ENCODE measurements at regions not wholly inside any gene's neighbourhood (a gene's known extent, or its start where the extent isn't known, plus 50 kb on each side); places are given as distances from the start of the nearest gene placed in this dataset.
"Not testable (repeated sequence)": the region's sequence is repeated elsewhere in the genome, so short reads cannot be mapped to it uniquely, and the experiment has no call there.

DNA sequence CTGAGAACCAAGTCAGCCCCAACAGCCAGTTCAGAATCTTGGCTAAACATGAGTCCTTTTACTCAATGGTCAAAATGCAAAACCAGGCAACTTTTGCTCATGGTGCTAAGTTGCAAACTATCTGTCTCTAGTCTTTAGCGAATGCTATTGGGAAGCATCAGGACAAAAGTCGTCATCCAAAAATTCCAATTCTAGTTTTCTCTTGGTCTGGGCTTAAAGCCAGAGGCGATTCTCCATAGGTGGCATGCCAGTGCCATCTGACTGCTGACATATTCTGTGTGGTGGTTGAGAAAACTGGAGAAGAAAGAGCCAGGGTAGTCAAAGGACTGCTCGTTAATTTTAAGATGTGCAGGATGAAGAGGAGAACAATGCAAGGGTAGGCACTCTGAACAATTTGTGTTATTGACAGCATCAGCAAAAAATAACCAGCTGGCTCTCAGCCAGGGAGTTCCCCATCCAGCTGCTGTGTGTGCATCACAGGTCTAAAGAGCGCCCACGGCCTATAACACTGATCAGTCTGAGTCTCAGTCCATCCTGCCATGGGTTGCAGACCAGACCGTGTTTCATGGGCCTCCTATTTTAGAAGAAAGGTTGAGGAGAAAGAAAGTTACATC is 313.6 kb downstream of the ALDH8A1 start:
- H3K4me3 ChIP-seq (replicated peaks in 1 of 2; ENCODE audit: low read depth in 2 of 2, low read length in 2 of 2): no peak overlapping the region
- TF ChIP-seq CTCF (IDR thresholded peaks at IDR 0.05; ENCODE audit: low read depth, low read length): no peak
- no peak for DNase-seq (ENCODE audit: low read depth in 2 of 2)

DNA sequence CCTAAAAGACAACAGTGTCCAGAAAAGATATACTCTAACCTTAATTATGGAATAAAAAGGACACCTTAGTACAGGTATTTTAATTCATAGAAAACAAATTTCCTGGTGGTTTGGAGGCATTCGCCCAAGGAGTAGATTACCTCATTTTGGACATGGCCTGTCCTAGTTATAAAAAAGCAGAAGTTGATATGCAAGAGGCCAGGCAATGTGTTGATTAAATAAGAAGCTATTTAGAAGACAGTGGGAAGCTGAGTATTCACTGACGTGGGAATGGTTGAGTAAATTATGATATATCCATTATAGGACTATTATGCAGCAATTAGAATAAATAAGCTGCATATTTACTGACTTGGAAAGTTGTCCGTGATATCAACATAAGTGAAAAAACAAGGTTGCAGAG is 314.9 kb downstream of the ALDH8A1 start:
- no peak for DNase-seq (ENCODE audit: low read depth in 2 of 2)
- H3K4me3 ChIP-seq (replicated peaks in 1 of 2; ENCODE audit: low read depth in 2 of 2, low read length in 2 of 2): no peak overlapping the region
- no peak for TF ChIP-seq CTCF (IDR thresholded peaks at IDR 0.05; ENCODE audit: low read depth, low read length)

GRCh38 chr6:134634466-134634865 is 315.4 kb downstream of the ALDH8A1 start:
- no peak for DNase-seq (ENCODE audit: low read depth in 2 of 2)
- no peak overlapping the region for H3K4me3 ChIP-seq (replicated peaks in 1 of 2; ENCODE audit: low read depth in 2 of 2, low read length in 2 of 2)
- no peak for TF ChIP-seq CTCF (IDR thresholded peaks at IDR 0.05; ENCODE audit: low read depth, low read length)

DNA sequence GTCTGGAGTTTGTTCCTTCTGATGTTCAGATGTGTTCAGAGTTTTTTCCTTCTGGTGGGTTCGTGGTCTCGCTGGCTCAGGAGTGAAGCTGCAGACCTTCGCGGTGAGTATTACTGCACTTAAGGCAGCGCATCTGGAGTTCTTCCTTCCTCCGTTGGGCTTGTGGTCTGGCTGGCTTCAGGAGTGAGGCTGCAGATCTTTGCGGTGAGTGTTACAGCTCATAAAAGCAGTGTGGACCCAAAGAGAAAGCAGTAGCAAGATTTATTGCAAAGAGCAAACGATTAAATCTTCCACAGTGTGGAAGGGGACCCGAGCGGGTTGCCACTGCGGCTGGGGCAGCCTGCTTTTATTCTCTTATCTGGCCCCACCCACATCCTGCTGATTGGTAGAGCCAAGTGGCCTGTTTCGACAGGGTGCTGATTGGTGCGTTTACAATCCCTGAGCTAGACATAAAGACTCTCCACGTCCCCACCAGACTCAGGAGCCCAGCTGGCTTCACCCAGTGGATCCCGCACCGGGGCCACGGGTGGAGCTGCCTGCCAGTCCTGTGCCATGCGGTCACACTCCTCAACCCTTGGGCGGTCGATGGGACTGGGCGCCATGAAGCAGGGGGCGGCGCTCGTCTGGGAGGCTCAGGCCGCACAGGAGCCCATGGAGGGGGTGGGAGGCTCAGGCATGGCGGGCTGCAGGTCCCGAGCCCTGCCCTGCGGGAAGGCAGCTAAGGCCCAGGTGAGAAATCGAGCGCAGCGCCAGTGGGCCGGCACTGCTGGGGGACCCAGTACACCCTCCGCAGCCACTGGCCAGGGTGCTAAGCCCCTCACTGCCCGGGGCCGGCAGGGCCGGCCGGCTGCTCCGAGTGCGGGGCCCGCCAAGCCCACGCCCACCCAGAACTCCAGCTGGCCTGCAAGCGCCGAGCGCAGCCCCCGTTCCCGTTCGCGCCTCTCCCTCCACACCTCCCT is 315.3 kb upstream of the SGK1 start:
- not testable (repeated sequence) for H3K4me3 ChIP-seq (replicated peaks in 1 of 2; ENCODE audit: low read depth in 2 of 2, low read length in 2 of 2); DNase-seq (ENCODE audit: low read depth in 2 of 2)

GRCh38 chr6:134632024-134632423 is 314.1 kb upstream of the SGK1 start:
- TF ChIP-seq CTCF (IDR thresholded peaks at IDR 0.05; ENCODE audit: low read depth, low read length): no peak
- H3K4me3 ChIP-seq (replicated peaks in 1 of 2; ENCODE audit: low read depth in 2 of 2, low read length in 2 of 2): no peak overlapping the region
- DNase-seq (ENCODE audit: low read depth in 2 of 2): no peak

- no peak overlapping the region for H3K4me3 ChIP-seq (replicated peaks in 1 of 2; ENCODE audit: low read depth in 2 of 2, low read length in 2 of 2)
- no peak for DNase-seq (ENCODE audit: low read depth in 2 of 2)
- no peak for TF ChIP-seq CTCF (IDR thresholded peaks at IDR 0.05; ENCODE audit: low read depth, low read length)
These were observed 313.5 kb upstream of the SGK1 start for GRCh38 chr6:134631398-134631924.

DNA sequence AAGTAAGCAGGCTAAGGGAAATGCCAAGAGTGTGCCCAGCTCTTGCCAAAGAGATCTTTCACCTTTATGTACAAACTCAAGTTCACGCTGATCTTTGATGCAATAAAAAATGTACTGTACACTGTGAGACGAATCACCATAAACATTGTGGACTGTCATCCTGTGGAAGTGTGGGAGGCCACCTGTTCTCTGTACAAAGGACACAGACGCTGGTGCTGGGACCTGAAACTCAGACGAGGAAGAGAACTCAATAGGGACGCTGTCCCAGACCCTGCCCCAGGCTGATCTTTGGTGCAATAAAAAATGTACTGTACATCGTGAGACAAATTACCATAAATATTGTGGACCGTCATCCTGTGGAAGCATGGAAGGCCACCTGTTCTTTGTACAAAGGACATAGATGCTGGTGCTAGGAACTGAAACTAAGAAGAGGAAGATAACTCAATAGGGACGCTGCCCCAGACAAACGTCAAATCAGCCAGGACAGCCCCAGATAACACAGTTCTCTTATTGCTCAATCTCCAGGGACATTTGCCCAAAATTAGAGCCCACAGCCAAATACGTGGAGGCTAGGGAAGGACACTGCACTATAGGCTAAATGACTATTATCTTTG is 312.7 kb upstream of the SGK1 start:
- TF ChIP-seq CTCF (IDR thresholded peaks at IDR 0.05; ENCODE audit: low read depth, low read length): no peak
- DNase-seq (ENCODE audit: low read depth in 2 of 2): no peak

More for the DNA sequence above, 312.7 kb upstream of the SGK1 start:
- H3K4me3 ChIP-seq (replicated peaks in 1 of 2; ENCODE audit: low read depth in 2 of 2, low read length in 2 of 2): no peak overlapping the region

Data from cardiac fibroblast (primary cell).